Testis (tissue), 2 donors: ENCODE measurements at regions not wholly inside any gene's neighbourhood (a gene's known extent, or its start where the extent isn't known, plus 50 kb on each side); places are given as distances from the start of the nearest gene placed in this dataset.

Source experiments
- DNase-seq: peaks from one replicate; pipeline ENCODE4 v3.0.0-alpha.2; 2019
- H3K27ac ChIP-seq, 2 donors: fragments of 200-600 bp; sonication (generic); one replicate each; pipeline ENCODE4 v1.5.1; 2019
- H3K27me3 ChIP-seq: fragments of 200-600 bp; sonication (generic); one replicate; pipeline ENCODE4 v1.5.1; 2019
- H3K36me3 ChIP-seq: fragments of 200-600 bp; sonication (generic); one replicate; pipeline ENCODE4 v1.5.1; 2017; ENCODE audit warnings: low read depth; ENCODE audit errors: missing control alignments
- H3K4me1 ChIP-seq: fragments of 200-600 bp; sonication (generic); one replicate; pipeline ENCODE4 v1.5.1; 2019
- H3K4me3 ChIP-seq, 2 donors: fragments of 200-600 bp; sonication (generic); one replicate each; pipeline ENCODE4 v1.5.1; 2017 to 2019
- H3K9me3 ChIP-seq: fragments of 200-600 bp; sonication (generic); one replicate; pipeline ENCODE4 v1.5.1; 2017
- POLR2A ChIP-seq: fragments of 450-650 bp; IDR thresholded peaks from one replicate; pipeline ENCODE4 v1.6.1; 2017; ENCODE audit warnings: antibody characterized with exemption, mild to moderate bottlenecking, moderate library complexity
- WGBS, 2 donors: methylation state at CpG; one replicate each; pipeline ENCODE4 v1.1.5; 2018; 5-methylcytosine and 5-hydroxymethylcytosine counted together
- intact Hi-C: fragments of 100-400 bp; cut with DNase I; formaldehyde crosslinking; loops from one replicate; pipeline ENCODE4 v1.15.1; 2023; ENCODE audit warnings: low total_unique reads
- TF ChIP-seq, protein P1 (sequence below), 3 experiments: fragments of 450-650 bp in 2 of 3; fragments of 200-600 bp in 1 of 3; sonication (generic) in 1 of 3; IDR thresholded peaks; one replicate each; pipeline ENCODE4 v1.5.1; 2016 to 2019; ENCODE audit warnings: antibody characterized with exemption in 3 of 3, mild to moderate bottlenecking in 2 of 3, moderate library complexity in 1 of 3

DNA sequence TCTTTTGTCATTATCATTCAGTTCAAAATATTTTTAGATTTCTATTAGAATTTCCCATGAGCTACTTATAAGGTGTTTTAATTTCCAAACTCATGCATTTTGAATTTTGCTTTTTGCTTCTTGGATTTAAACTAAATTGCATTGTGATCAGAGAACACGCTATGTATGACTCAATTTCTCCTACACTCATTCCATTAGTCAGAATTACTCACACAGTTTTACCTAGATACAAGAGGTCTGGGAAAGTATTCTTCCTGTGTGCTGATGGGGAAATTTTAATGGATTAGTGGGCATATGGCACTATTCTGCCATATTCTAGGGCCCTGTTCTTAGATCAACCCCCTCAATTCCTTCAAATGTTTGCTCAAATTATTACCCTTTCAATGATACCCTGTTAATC, 49.9 kb upstream of the BMP5 start:
- no peak overlapping the region for H3K27ac ChIP-seq
- no peaks in the 10 kb centered on the region for H3K36me3 ChIP-seq
- WGBS, 2 donors, result 97 to 100% methylated on average over 1 of the region's 1 CpG
- no peaks in the 10 kb centered on the region for H3K9me3 ChIP-seq
- H3K4me1 ChIP-seq, result no peaks in the 10 kb centered on the region
- no peak for TF ChIP-seq POLR2A
- TF ChIP-seq, protein P1, sequence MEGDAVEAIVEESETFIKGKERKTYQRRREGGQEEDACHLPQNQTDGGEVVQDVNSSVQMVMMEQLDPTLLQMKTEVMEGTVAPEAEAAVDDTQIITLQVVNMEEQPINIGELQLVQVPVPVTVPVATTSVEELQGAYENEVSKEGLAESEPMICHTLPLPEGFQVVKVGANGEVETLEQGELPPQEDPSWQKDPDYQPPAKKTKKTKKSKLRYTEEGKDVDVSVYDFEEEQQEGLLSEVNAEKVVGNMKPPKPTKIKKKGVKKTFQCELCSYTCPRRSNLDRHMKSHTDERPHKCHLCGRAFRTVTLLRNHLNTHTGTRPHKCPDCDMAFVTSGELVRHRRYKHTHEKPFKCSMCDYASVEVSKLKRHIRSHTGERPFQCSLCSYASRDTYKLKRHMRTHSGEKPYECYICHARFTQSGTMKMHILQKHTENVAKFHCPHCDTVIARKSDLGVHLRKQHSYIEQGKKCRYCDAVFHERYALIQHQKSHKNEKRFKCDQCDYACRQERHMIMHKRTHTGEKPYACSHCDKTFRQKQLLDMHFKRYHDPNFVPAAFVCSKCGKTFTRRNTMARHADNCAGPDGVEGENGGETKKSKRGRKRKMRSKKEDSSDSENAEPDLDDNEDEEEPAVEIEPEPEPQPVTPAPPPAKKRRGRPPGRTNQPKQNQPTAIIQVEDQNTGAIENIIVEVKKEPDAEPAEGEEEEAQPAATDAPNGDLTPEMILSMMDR (IDR thresholded peaks at IDR 0.05), result no peak
- H3K4me3 ChIP-seq, result no peak overlapping the region
- DNase-seq, result no peak
- no peaks in the 10 kb centered on the region for H3K27me3 ChIP-seq
- intact Hi-C loops, result no loop called here
